SH-SY5Y (cell line): ENCODE measurements at regions not wholly inside any gene's neighbourhood (a gene's known extent, or its start where the extent isn't known, plus 50 kb on each side); places are given as distances from the start of the nearest gene placed in this dataset.

Experiments used
- GATA2 ChIP-seq: IDR thresholded peaks from 2 replicates; pipeline ENCODE4 v1.6.1; 2011; ENCODE audit warnings: mild to moderate bottlenecking, low read depth, low read length
- GATA3 ChIP-seq: IDR thresholded peaks from 2 replicates; pipeline ENCODE4 v1.6.1; 2011; ENCODE audit warnings: low read depth, mild to moderate bottlenecking, low read length, moderate library complexity

DNA sequence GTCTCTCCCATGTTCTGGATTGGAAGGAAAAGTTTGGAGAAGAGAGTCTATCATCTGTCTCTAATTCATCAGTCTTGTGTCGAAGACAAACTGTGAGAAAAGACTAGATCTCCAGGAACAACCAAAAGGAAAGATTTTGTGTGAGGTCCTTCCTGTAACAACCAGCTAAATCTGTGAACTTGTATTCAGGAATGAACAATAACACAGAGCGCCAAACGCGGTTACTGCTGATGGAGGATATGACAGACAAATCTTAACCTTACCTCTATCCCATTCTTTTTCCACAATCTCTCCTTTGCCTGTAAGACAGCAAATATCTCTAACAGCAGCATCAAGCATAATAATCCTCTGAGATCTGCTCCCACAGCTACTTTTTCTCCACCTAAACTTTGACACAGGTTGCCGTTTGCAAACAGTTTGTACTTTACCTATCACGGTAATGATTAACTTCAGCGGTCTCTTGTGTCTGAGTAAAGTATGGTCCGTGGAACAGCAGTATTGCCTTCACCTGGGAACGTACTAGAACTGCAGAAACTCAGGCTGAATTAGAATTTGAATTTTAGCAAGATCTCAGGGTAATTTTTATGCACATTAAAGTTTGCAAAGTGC is 387.6 kb downstream of the ELAVL2 start:
- TF ChIP-seq GATA3 (no peak), GATA2 (no peak)
